HL-60 (cell line): ENCODE measurements at regions not wholly inside any gene's neighbourhood (a gene's known extent, or its start where the extent isn't known, plus 50 kb on each side); places are given as distances from the start of the nearest gene placed in this dataset.

ENCODE experiments used
- POLR2AphosphoS5 ChIP-seq: IDR thresholded peaks from 2 replicates; pipeline ENCODE4 v1.6.1; 2012; ENCODE audit warnings: low read depth
- TF ChIP-seq, protein P1 (sequence below): IDR thresholded peaks from 2 replicates; pipeline ENCODE4 v1.6.1; 2012; ENCODE audit warnings: low read depth; ENCODE audit not compliant: insufficient replicate concordance

DNA sequence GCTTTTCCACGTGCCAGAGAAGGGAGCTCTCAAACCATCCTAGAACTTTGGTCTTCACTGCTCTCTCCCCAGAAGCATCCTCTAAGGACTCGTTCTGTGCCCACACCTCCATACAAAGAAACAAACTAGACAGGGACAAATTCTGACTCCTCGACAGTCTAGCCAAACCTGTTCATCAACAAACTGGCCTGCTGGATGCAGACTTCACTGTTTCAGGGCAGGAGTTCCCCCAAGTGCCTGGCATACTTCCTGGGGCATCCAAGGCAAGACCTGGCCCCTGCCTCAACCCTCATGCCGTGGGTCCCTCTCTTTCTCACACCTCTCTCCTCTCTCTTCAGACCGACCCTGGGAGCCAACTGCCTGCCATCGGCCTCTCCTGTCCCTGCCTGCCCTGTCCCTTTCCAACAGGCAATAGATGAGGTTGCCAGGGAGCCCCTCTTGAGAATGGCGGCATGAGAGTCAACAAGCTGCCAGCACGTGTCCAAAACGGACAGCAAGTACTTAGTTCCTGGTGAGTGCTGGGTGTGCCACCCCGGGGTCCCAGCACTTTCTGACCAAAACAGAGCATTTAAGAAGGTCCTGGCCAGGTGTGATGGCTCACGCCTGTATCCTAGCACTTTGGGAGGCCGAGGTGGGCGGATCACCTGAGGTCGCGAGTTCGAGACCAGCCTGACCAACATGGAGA lies 79.1 kb upstream of the HES1 start:
- TF ChIP-seq POLR2AphosphoS5 = no peak
- TF ChIP-seq, protein P1, sequence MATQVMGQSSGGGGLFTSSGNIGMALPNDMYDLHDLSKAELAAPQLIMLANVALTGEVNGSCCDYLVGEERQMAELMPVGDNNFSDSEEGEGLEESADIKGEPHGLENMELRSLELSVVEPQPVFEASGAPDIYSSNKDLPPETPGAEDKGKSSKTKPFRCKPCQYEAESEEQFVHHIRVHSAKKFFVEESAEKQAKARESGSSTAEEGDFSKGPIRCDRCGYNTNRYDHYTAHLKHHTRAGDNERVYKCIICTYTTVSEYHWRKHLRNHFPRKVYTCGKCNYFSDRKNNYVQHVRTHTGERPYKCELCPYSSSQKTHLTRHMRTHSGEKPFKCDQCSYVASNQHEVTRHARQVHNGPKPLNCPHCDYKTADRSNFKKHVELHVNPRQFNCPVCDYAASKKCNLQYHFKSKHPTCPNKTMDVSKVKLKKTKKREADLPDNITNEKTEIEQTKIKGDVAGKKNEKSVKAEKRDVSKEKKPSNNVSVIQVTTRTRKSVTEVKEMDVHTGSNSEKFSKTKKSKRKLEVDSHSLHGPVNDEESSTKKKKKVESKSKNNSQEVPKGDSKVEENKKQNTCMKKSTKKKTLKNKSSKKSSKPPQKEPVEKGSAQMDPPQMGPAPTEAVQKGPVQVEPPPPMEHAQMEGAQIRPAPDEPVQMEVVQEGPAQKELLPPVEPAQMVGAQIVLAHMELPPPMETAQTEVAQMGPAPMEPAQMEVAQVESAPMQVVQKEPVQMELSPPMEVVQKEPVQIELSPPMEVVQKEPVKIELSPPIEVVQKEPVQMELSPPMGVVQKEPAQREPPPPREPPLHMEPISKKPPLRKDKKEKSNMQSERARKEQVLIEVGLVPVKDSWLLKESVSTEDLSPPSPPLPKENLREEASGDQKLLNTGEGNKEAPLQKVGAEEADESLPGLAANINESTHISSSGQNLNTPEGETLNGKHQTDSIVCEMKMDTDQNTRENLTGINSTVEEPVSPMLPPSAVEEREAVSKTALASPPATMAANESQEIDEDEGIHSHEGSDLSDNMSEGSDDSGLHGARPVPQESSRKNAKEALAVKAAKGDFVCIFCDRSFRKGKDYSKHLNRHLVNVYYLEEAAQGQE = no peak
